Testis (tissue), 2 donors: ENCODE measurements at regions not wholly inside any gene's neighbourhood (a gene's known extent, or its start where the extent isn't known, plus 50 kb on each side); places are given as distances from the start of the nearest gene placed in this dataset.
A peak's percentile ranks its signal among the peaks of the same experiment; 100 is the strongest.

Source experiments
- DNase-seq: peaks from one replicate; pipeline ENCODE4 v3.0.0-alpha.2; 2019
- H3K27ac ChIP-seq, 2 donors: fragments of 200-600 bp; sonication (generic); one replicate each; pipeline ENCODE4 v1.5.1; 2019
- H3K27me3 ChIP-seq: fragments of 200-600 bp; sonication (generic); one replicate; pipeline ENCODE4 v1.5.1; 2019
- H3K36me3 ChIP-seq: fragments of 200-600 bp; sonication (generic); one replicate; pipeline ENCODE4 v1.5.1; 2017; ENCODE audit warnings: low read depth; ENCODE audit errors: missing control alignments
- H3K4me1 ChIP-seq: fragments of 200-600 bp; sonication (generic); one replicate; pipeline ENCODE4 v1.5.1; 2019
- H3K4me3 ChIP-seq, 2 donors: fragments of 200-600 bp; sonication (generic); one replicate each; pipeline ENCODE4 v1.5.1; 2017 to 2019
- H3K9me3 ChIP-seq: fragments of 200-600 bp; sonication (generic); one replicate; pipeline ENCODE4 v1.5.1; 2017
- POLR2A ChIP-seq: fragments of 450-650 bp; IDR thresholded peaks from one replicate; pipeline ENCODE4 v1.6.1; 2017; ENCODE audit warnings: antibody characterized with exemption, mild to moderate bottlenecking, moderate library complexity
- WGBS, 2 donors: methylation state at CpG; one replicate each; pipeline ENCODE4 v1.1.5; 2018; 5-methylcytosine and 5-hydroxymethylcytosine counted together
- intact Hi-C: fragments of 100-400 bp; cut with DNase I; formaldehyde crosslinking; loops from one replicate; pipeline ENCODE4 v1.15.1; 2023; ENCODE audit warnings: low total_unique reads
- TF ChIP-seq, protein P1 (sequence below), 3 experiments: fragments of 450-650 bp in 2 of 3; fragments of 200-600 bp in 1 of 3; sonication (generic) in 1 of 3; IDR thresholded peaks; one replicate each; pipeline ENCODE4 v1.5.1; 2016 to 2019; ENCODE audit warnings: antibody characterized with exemption in 3 of 3, mild to moderate bottlenecking in 2 of 3, moderate library complexity in 1 of 3

DNA sequence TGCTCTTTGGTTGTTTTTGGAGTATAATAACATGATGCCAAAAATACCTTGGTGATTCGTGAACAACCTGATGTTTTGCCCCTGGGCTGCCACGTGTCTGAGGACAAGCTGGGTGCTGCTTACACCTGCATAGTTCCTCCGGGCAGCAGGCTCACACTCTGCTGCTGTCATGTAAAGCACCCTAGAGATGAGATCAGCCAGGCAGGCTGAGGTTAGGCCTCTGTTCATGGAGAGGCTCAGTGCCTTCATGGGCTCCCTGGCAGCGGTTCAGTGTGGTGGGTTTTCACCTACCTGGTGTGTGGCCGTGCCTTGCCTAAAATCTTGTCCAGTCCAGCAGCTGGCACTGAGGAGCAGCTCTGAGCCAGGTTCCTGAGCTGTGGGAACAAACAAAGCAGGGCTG, 60.1 kb upstream of the TAGAP start:
- no peak for TF ChIP-seq POLR2A
- TF ChIP-seq, protein P1, sequence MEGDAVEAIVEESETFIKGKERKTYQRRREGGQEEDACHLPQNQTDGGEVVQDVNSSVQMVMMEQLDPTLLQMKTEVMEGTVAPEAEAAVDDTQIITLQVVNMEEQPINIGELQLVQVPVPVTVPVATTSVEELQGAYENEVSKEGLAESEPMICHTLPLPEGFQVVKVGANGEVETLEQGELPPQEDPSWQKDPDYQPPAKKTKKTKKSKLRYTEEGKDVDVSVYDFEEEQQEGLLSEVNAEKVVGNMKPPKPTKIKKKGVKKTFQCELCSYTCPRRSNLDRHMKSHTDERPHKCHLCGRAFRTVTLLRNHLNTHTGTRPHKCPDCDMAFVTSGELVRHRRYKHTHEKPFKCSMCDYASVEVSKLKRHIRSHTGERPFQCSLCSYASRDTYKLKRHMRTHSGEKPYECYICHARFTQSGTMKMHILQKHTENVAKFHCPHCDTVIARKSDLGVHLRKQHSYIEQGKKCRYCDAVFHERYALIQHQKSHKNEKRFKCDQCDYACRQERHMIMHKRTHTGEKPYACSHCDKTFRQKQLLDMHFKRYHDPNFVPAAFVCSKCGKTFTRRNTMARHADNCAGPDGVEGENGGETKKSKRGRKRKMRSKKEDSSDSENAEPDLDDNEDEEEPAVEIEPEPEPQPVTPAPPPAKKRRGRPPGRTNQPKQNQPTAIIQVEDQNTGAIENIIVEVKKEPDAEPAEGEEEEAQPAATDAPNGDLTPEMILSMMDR (IDR thresholded peaks at IDR 0.05) = no peak
- peak; percentile 12 for DNase-seq
- no peaks in the 10 kb centered on the region for H3K9me3 ChIP-seq
- peaks cover 15% of the 10 kb centered on the region for H3K4me1 ChIP-seq
- 87 to 89% methylated on average over 3 to 5 of the region's 5 CpGs for WGBS, 2 donors
- no peak overlapping the region for H3K4me3 ChIP-seq
- no peaks in the 10 kb centered on the region for H3K27me3 ChIP-seq
- H3K36me3 ChIP-seq = no peaks in the 10 kb centered on the region
- intact Hi-C loops = loop anchor here (10.0 kb wide), 1 partner anchor 60 kb away; the partner anchor contains the start of gene TAGAP
- H3K27ac ChIP-seq = no peak overlapping the region

DNA sequence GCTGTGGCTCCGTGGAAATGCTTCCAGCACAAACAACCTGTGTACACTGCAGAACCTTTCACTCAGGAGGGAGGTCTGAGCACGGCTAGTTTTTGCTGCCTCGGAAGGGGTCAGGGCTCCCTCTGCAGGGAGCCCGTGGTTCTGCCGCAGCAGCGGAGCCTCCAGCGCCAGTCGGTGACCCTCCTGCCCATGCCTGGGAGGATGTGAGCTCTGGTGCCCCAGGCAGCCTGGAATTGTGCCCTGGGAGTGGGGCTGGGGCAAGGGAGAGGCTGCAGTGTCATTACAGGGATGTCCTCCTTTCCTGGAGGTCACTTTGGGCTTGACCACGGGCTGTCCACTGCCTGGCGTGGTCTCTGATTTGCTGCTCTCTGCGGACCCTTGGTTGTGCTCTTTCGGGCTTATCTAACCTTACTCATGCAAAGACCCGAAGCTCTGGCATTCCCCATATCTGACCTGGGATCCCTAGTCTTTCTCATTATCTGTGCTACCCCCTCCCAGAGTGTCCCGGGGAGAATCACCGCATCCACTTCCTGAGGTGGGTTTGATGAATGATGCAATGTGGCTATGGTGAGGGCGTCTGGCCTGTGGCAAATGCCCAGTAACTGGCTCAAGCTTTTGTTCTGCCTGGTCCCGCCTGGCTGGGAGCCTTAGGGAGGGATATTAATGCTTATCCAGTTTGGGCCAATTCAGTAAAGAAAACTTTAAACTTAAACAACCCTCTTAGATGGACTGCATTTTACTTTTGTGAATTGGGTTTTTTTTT, 59.6 kb upstream of the TAGAP start:
- no peaks in the 10 kb centered on the region for H3K36me3 ChIP-seq
- TF ChIP-seq POLR2A = no peak
- TF ChIP-seq, protein P1 (IDR thresholded peaks at IDR 0.05) = peak; percentile 37 to 84 (median 72)
- 34 to 40% methylated on average over 14 to 17 of the region's 17 CpGs for WGBS, 2 donors
- peaks cover 15% of the 10 kb centered on the region for H3K4me1 ChIP-seq
- no peaks in the 10 kb centered on the region for H3K27me3 ChIP-seq
- H3K27ac ChIP-seq = no peak overlapping the region
- DNase-seq = peak; percentile 68
- intact Hi-C loops = loop anchor here (10.0 kb wide), 1 partner anchor 60 kb away; the partner anchor contains the start of gene TAGAP
- H3K4me3 ChIP-seq = no peak overlapping the region
- no peaks in the 10 kb centered on the region for H3K9me3 ChIP-seq

DNA sequence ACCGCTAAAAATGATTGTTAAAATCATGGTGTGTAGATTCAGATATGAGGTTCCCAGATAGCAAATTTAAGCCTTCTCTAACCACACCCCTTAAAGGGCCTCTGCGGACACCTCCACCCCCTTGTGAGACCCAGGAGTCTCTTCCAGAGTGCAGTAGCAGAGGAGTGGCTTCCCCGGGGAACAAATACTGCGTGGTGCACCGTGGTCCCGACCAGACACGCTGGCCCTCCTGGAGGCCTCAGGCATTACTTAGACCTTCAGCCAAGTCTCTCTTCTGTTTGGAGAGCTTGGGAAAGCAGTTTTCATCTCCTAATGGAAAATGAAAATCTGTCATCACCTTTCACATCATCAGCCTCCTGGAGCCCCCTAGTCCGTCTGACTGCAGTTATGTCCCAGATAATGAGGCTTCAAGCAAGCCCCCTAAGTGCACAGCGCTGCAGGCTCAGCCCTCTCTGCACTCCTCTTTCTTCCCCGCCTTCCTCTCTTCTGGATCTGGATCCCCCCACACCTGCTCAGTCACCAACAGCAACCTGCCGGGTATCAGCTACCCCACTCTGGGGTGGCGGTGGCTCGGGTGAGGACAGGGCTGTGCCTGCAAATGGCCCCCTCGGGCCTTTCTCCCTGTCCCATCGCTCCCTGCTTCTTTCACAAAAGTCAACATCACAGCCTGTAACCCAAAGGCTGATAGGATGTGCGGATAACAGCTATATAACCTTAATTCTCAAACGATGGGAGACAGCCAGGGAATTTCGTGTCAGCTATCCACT, 58.8 kb upstream of the TAGAP start:
- intact Hi-C loops = loop anchor here (10.0 kb wide), 1 partner anchor 59 kb away; the partner anchor contains the start of gene TAGAP
- TF ChIP-seq, protein P1 (IDR thresholded peaks at IDR 0.05) = no peak
- no peak for TF ChIP-seq POLR2A
- Histone ChIP-seq H3K4me3 (no peak overlapping the region), H3K9me3 (no peaks in the 10 kb centered on the region), H3K36me3 (no peaks in the 10 kb centered on the region), H3K4me1 (peaks cover 15% of the 10 kb centered on the region), H3K27ac (no peak overlapping the region), H3K27me3 (no peaks in the 10 kb centered on the region)
- 46 to 60% methylated on average over 18 of the region's 18 CpGs for whole genome bisulfite sequencing, 2 donors
- peak; percentile 12 for DNase-seq

DNA sequence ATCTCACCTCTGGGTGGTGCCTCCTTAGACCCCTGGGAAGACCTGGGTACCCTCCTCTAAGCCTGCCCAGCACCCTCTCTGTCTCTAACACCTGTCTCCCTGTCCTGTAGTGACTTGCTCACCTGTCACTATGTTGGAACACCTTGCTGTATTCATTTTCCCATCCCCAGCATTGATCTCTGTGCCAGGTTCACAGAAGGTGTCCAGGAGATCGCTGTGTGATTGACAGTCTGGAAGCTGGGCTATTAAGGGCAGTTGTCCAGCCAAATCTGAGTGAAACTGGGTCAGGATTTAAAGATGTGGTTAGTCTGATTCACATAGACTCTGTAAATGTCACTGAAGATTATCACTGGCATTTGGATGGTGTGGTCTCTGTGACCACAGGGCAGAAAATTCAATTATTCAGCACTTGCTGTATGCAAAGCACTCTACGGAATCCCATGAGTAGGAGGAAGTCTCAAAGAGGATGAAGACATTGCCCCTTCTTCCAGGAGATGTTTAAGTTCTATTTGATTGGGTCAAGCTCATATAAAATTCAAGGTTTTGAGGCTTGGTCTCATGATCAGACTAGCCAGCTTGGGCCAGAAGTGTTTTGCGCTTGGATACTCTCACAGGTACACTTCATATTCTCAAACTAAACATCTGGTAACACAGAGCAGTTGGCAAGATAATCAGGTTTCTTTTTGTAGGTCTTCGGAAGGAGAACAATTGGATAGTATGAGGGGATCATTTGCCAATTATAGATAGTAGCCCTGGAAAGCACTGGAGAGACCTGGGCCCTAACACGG, 57.8 kb upstream of the TAGAP start:
- Histone ChIP-seq H3K9me3 (no peaks in the 10 kb centered on the region), H3K4me3 (no peak overlapping the region), H3K4me1 (peaks cover 15% of the 10 kb centered on the region), H3K27me3 (no peaks in the 10 kb centered on the region), H3K36me3 (no peaks in the 10 kb centered on the region), H3K27ac (no peak overlapping the region)
- no peak for TF ChIP-seq POLR2A
- TF ChIP-seq, protein P1 (IDR thresholded peaks at IDR 0.05) = no peak
- DNase-seq = peak; percentile 2
- WGBS, 2 donors = 92 to 96% methylated on average over 5 of the region's 5 CpGs
- intact Hi-C loops = loop anchor here (10.0 kb wide), 1 partner anchor 58 kb away; the partner anchor contains the start of gene TAGAP
